Neural cell (in vitro differentiated cells): ENCODE measurements at regions not wholly inside any gene's neighbourhood (a gene's known extent, or its start where the extent isn't known, plus 50 kb on each side); places are given as distances from the start of the nearest gene placed in this dataset.

Experiments used
- EP300 ChIP-seq: fragments of 450-650 bp; conservative IDR thresholded peaks from 2 replicates; pipeline ENCODE4 v1.6.1; 2014; ENCODE audit warnings: antibody characterized with exemption, mild to moderate bottlenecking, moderate library complexity; ENCODE audit not compliant: poor library complexity, severe bottlenecking
- RAD21 ChIP-seq: fragments of 450-650 bp; conservative IDR thresholded peaks from 2 replicates; pipeline ENCODE4 v1.6.1; 2014; ENCODE audit warnings: antibody characterized with exemption, mild to moderate bottlenecking, moderate library complexity
- TF ChIP-seq, protein P1 (sequence below): fragments of 450-650 bp; IDR thresholded peaks from 2 replicates; pipeline ENCODE4 v1.5.1; 2014; ENCODE audit warnings: antibody characterized with exemption, mild to moderate bottlenecking, moderate library complexity; ENCODE audit not compliant: poor library complexity, severe bottlenecking

DNA sequence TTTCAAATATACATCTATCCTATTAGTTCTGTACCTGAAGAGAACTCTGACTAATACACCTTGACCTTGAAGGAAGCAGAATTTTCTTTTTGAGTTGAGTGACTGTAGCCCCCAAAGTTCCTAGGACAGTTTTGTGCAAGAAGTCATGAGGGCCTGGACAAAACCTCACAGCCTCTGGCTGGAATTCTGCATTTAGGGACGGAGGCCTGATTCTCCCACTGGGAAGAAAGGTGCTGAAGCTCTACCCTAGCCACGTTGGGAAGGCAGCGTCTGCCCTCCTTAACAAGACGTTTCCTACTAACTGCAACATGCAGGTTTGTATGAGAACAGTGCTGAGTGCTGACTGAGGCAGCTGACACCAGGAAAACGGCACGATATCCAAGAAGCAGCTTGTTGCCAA, 74.4 kb upstream of the ZCCHC2 start:
- TF ChIP-seq, protein P1, sequence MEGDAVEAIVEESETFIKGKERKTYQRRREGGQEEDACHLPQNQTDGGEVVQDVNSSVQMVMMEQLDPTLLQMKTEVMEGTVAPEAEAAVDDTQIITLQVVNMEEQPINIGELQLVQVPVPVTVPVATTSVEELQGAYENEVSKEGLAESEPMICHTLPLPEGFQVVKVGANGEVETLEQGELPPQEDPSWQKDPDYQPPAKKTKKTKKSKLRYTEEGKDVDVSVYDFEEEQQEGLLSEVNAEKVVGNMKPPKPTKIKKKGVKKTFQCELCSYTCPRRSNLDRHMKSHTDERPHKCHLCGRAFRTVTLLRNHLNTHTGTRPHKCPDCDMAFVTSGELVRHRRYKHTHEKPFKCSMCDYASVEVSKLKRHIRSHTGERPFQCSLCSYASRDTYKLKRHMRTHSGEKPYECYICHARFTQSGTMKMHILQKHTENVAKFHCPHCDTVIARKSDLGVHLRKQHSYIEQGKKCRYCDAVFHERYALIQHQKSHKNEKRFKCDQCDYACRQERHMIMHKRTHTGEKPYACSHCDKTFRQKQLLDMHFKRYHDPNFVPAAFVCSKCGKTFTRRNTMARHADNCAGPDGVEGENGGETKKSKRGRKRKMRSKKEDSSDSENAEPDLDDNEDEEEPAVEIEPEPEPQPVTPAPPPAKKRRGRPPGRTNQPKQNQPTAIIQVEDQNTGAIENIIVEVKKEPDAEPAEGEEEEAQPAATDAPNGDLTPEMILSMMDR, result no peak
- TF ChIP-seq RAD21, result no peak
- no peak for TF ChIP-seq EP300
